B cell (primary cell): ENCODE measurements at regions not wholly inside any gene's neighbourhood (a gene's known extent, or its start where the extent isn't known, plus 50 kb on each side); places are given as distances from the start of the nearest gene placed in this dataset.

Experiments
- ATAC-seq: fragments of 200-7000 bp; cut with Tn5 transposase; one replicate; pipeline ENCODE4 v1.10.0; 2021; ENCODE audit warnings: low read depth, mild to moderate bottlenecking, moderate number of reproducible peaks, moderate library complexity
- CTCF ChIA-PET: fragments of 350-600 bp; sonication (Branson Sonifier 250); formaldehyde crosslinking; loops from one replicate; lab custom pipeline; 2021; ENCODE audit warnings: antibody characterized with exemption, inconsistent platforms; lab: Charles Lee
- POLR2A ChIA-PET: fragments of 350-600 bp; sonication (Branson Sonifier 250); formaldehyde crosslinking; loops from one replicate; lab custom pipeline; 2021; ENCODE audit warnings: antibody characterized with exemption; lab: Charles Lee
- DNase-seq: peaks from one replicate; pipeline ENCODE4 v3.0.0; 2013
- H2AFZ ChIP-seq: 2 replicates; pipeline ENCODE4 v1.6.1; 2012; ENCODE audit warnings: mild to moderate bottlenecking, low read depth, low read length; ENCODE audit not compliant: insufficient read depth, poor library complexity, severe bottlenecking
- H3K27ac ChIP-seq, 2 donors: 1 replicate in 1 of 2; 2 replicates in 1 of 2; pipeline ENCODE4 v1.5.1; 2012 to 2013; ENCODE audit warnings: low read length in 2 of 2, mild to moderate bottlenecking in 2 of 2, moderate library complexity in 1 of 2
- H3K27me3 ChIP-seq, 4 experiments: fragments of 200-600 bp in 1 of 4; sonication (generic) in 1 of 4; replicated peaks in 1 of 4; 1 replicate in 2 of 4; 2 replicates in 2 of 4; pipeline versions ENCODE4 v1.6.1 to v1.7.0; 2013 to 2016; ENCODE audit warnings: low read length in 3 of 4, mild to moderate bottlenecking in 2 of 4, mixed read lengths in 1 of 4, moderate library complexity in 1 of 4; ENCODE audit not compliant: insufficient read depth in 4 of 4, control insufficient read depth in 3 of 4; ENCODE audit errors: control extremely low read depth in 1 of 4
- H3K36me3 ChIP-seq, 2 experiments: replicated peaks in 1 of 2; 1 replicate in 1 of 2; 2 replicates in 1 of 2; pipeline versions ENCODE4 v1.6.1 to v1.7.1; 2013; ENCODE audit warnings: low read length in 1 of 2; ENCODE audit not compliant: insufficient read depth in 2 of 2, control insufficient read depth in 1 of 2; ENCODE audit errors: control extremely low read depth in 1 of 2, extremely low read depth in 1 of 2
- H3K4me1 ChIP-seq, 2 donors: fragments of 200-600 bp in 1 of 2; sonication (generic) in 1 of 2; 1 replicate in 1 of 2; 2 replicates in 1 of 2; pipeline versions ENCODE4 v1.5.1 to v1.6.1; 2013 to 2017; ENCODE audit warnings: low read length in 2 of 2; ENCODE audit not compliant: control insufficient read depth in 2 of 2, insufficient read depth in 2 of 2
- H3K4me2 ChIP-seq: replicated peaks from 2 replicates; pipeline ENCODE3; 2012; ENCODE audit warnings: mild to moderate bottlenecking, low read depth, low read length; ENCODE audit not compliant: poor library complexity, severe bottlenecking
- H3K4me3 ChIP-seq, 5 experiments: fragments of 200-600 bp in 1 of 5; sonication (generic) in 1 of 5; 1 replicate in 3 of 5; 2 replicates in 2 of 5; pipeline versions ENCODE4 v1.5.1 to v1.7.0; 2011 to 2016; ENCODE audit warnings: low read length in 4 of 5, mild to moderate bottlenecking in 4 of 5, low read depth in 2 of 5, control low read depth in 1 of 5, moderate library complexity in 1 of 5; ENCODE audit not compliant: insufficient read depth in 1 of 5; ENCODE audit errors: control extremely low read depth in 1 of 5, extremely low read depth in 1 of 5
- H3K79me2 ChIP-seq: fragments of 200-600 bp; sonication (generic); one replicate; pipeline ENCODE4 v1.6.0; 2016; ENCODE audit warnings: low read length; ENCODE audit not compliant: control insufficient read depth, insufficient read depth
- H3K9ac ChIP-seq: fragments of 200-600 bp; sonication (generic); 2 replicates; pipeline ENCODE4 v1.6.1; 2017; ENCODE audit warnings: mild to moderate bottlenecking, low read length, moderate library complexity
- H3K9me3 ChIP-seq, 3 donors: one replicate each; pipeline versions ENCODE4 v1.6.1 to v1.7.1; 2013; ENCODE audit warnings: low read length in 2 of 3; ENCODE audit not compliant: control insufficient read depth in 2 of 3, insufficient read depth in 1 of 3; ENCODE audit errors: control extremely low read depth in 1 of 3
- H4K20me1 ChIP-seq: 2 replicates; pipeline ENCODE4 v1.6.0; 2012; ENCODE audit warnings: mild to moderate bottlenecking, low read length; ENCODE audit not compliant: insufficient read depth, control insufficient read depth, poor library complexity, severe bottlenecking
- H3K27ac Mint-ChIP-seq: one replicate; pipeline ENCODE4 v1.8.0; 2021; ENCODE audit warnings: mixed read lengths
- H3K27me3 Mint-ChIP-seq: one replicate; pipeline ENCODE4 v1.8.0; 2021; ENCODE audit warnings: mixed read lengths
- H3K4me1 Mint-ChIP-seq: one replicate; pipeline ENCODE4 v1.8.0; 2021; ENCODE audit warnings: mixed read lengths
- H3K4me3 Mint-ChIP-seq: one replicate; pipeline ENCODE4 v1.8.0; 2021; ENCODE audit warnings: mixed read lengths
- H3K9me3 Mint-ChIP-seq: one replicate; pipeline ENCODE4 v1.8.0; 2022; ENCODE audit warnings: mixed read lengths; ENCODE audit not compliant: insufficient read depth
- CTCF ChIP-seq: fragments of 200-600 bp; IDR thresholded peaks from one replicate; pipeline ENCODE4 v1.8.0; 2022; ENCODE audit warnings: antibody characterized with exemption, mild to moderate bottlenecking
- EZH2 ChIP-seq: IDR thresholded peaks from 2 replicates; pipeline ENCODE4 v1.6.1; 2012; ENCODE audit warnings: borderline replicate concordance, low read depth, mild to moderate bottlenecking, moderate library complexity, low read length; ENCODE audit not compliant: insufficient read depth, poor library complexity, severe bottlenecking
- WGBS: methylation state at CpG from one replicate; pipeline ENCODE4 v1.1.5; 2013; ENCODE audit warnings: missing lambda C conversion rate; ENCODE audit not compliant: insufficient coverage; 5-methylcytosine and 5-hydroxymethylcytosine counted together
- intact Hi-C: fragments of 100-400 bp; cut with micrococcal nuclease; formaldehyde crosslinking; loops from one replicate; pipeline ENCODE4 v1.10.0; 2022

GRCh38 chr7:1372063-1372462 lies 87.2 kb downstream of the MICALL2 start:
- Histone ChIP-seq H2AFZ (no peak overlapping the region), H3K79me2 (no peaks in the 10 kb centered on the region), H3K4me3 (no peak overlapping the region), H3K9ac (no peak overlapping the region), H3K4me1 (peaks cover 0 to 12% of the 10 kb centered on the region in 2 donors), H3K4me2 (no peak overlapping the region), H3K9me3 (peaks cover 0 to 17% (median 0%) of the 10 kb centered on the region in 3 donors), H4K20me1 (no peaks in the 10 kb centered on the region), H3K27me3 (peaks cover 0 to 41% (median 15%) of the 10 kb centered on the region in 4 experiments), H3K36me3 (no peaks in the 10 kb centered on the region), H3K27ac (no peak overlapping the region)
- CTCF ChIA-PET, result no interaction called here
- ATAC-seq (no peak), DNase-seq (no peak)
- Mint-ChIP-seq H3K4me1 (peaks cover 6% of the 10 kb centered on the region), H3K4me3 (no peak overlapping the region), H3K9me3 (no peaks in the 10 kb centered on the region), H3K27me3 (peaks cover 46% of the 10 kb centered on the region), H3K27ac (no peak overlapping the region)
- TF ChIP-seq EZH2, result no peak
- TF ChIP-seq CTCF, result no peak
- WGBS, result 83% methylated on average over 1 of the region's 6 CpGs
- POLR2A ChIA-PET, result interaction anchor here (0.7 kb wide), 1 partner anchor 212 kb away, joined by 3 read pairs; no protein-coding TSS in a partner anchor
- intact Hi-C loops, result no loop called here

GRCh38 chr7:1372671-1373379 lies 86.4 kb downstream of the MICALL2 start:
- CTCF ChIA-PET, result no interaction called here
- Histone ChIP-seq H3K27me3 (peaks cover 0 to 35% (median 15%) of the 10 kb centered on the region in 4 experiments), H2AFZ (no peak overlapping the region), H3K36me3 (no peaks in the 10 kb centered on the region), H3K9me3 (peaks cover 0 to 20% (median 0%) of the 10 kb centered on the region in 3 donors), H3K4me2 (no peak overlapping the region), H3K9ac (no peak overlapping the region), H3K27ac (no peak overlapping the region), H3K4me3 (no peak overlapping the region), H3K4me1 (peaks cover 0 to 12% of the 10 kb centered on the region in 2 donors), H3K79me2 (no peaks in the 10 kb centered on the region), H4K20me1 (no peaks in the 10 kb centered on the region)
- Mint-ChIP-seq H3K9me3 (no peaks in the 10 kb centered on the region), H3K4me3 (no peak overlapping the region), H3K4me1 (peaks cover 4% of the 10 kb centered on the region), H3K27ac (no peak overlapping the region), H3K27me3 (peaks cover 41% of the 10 kb centered on the region)
- intact Hi-C loops, result no loop called here
- 84% methylated on average over 21 of the region's 23 CpGs for WGBS
- POLR2A ChIA-PET, result no interaction called here
- no peak for DNase-seq
- TF ChIP-seq EZH2 (no peak), CTCF (no peak)
- ATAC-seq, result no peak
